ENCODE measurements at regions not wholly inside any gene's neighbourhood (a gene's known extent, or its start where the extent isn't known, plus 50 kb on each side); places are given as distances from the start of the nearest gene placed in this dataset.

DNA sequence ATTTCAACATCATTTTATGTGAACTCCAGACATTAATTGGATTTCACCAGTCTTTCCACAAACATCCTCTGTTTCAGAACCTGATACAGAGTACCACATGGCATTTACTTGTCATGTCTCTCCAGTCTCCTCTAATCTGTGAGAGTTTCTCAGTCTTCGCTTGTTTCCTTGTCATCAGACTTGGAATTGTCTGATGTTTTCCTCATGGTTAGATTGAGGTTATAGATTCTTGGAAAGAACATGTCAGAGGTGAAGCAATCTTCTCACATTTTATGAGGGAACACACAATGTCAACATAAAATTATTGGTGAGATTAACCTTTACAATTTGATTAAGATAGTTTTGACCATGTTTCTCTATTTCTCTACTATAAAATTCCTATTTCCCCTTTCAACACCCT is 74.9 kb upstream of the TMPRSS15 start:
- Histone ChIP-seq H3K36me3 (replicated peaks) (no peaks in the 10 kb centered on the region), H3K4me3 (ENCODE audit: low read depth, low read length) (no peak overlapping the region), H3K27me3 (replicated peaks) (no peaks in the 10 kb centered on the region), H3K27ac (no peak overlapping the region)
- TF ChIP-seq, protein P1, sequence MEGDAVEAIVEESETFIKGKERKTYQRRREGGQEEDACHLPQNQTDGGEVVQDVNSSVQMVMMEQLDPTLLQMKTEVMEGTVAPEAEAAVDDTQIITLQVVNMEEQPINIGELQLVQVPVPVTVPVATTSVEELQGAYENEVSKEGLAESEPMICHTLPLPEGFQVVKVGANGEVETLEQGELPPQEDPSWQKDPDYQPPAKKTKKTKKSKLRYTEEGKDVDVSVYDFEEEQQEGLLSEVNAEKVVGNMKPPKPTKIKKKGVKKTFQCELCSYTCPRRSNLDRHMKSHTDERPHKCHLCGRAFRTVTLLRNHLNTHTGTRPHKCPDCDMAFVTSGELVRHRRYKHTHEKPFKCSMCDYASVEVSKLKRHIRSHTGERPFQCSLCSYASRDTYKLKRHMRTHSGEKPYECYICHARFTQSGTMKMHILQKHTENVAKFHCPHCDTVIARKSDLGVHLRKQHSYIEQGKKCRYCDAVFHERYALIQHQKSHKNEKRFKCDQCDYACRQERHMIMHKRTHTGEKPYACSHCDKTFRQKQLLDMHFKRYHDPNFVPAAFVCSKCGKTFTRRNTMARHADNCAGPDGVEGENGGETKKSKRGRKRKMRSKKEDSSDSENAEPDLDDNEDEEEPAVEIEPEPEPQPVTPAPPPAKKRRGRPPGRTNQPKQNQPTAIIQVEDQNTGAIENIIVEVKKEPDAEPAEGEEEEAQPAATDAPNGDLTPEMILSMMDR (IDR thresholded peaks at IDR 0.05; ENCODE audit: low read depth, low read length, missing control alignments) = no peak
- DNase-seq = no peak
- in situ Hi-C loops (cut with HindIII; ENCODE audit: low pct_ligation_motif_present, low sequenced_read_pairs) = no loop called here

DNA sequence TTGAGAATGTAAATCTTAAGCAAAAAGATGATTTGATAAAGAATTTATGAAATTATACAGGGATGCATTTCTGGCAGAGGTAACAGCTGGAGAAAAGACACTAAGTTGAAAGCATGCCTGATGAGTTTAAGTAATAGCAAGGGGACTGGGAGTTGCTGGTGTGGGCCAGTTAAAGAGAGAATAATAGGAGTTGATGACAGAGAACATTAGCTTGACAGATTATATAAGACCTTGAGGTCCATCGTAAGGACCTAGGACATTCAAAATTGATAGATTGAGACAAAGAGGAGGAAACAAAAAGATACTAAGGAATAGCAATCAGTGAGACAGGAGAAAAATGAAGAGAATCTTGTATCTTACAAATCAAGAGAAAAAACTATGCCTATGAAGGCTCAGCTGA is 84.7 kb upstream of the TMPRSS15 start:
- Histone ChIP-seq H3K36me3 (replicated peaks) (no peaks in the 10 kb centered on the region), H3K4me3 (ENCODE audit: low read depth, low read length) (no peak overlapping the region), H3K27me3 (replicated peaks) (no peaks in the 10 kb centered on the region), H3K27ac (no peak overlapping the region)
- in situ Hi-C loops (cut with HindIII; ENCODE audit: low pct_ligation_motif_present, low sequenced_read_pairs) = no loop called here
- TF ChIP-seq, protein P1 (IDR thresholded peaks at IDR 0.05; ENCODE audit: low read depth, low read length, missing control alignments) = no peak
- no peak for DNase-seq

DNA sequence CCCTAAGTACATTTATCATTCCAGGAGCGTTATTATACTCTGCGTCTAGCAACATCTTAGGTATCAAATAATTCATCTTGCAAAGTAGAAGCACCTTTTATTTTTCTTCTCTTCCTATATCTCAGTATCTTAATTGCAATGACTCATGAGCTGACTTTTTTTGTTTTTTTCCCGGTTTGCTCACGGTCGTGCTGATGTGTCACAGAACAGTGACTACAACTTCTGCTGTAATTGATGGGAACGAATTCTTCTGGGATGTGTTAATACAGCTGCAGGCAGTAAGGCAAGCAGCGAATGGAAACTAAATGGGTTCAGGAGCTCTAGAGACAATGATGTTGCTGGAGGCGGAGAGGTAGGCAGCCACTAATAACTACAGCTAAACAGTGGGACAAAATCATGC is 89.8 kb upstream of the TMPRSS15 start:
- in situ Hi-C loops (cut with HindIII; ENCODE audit: low pct_ligation_motif_present, low sequenced_read_pairs) = no loop called here
- Histone ChIP-seq H3K36me3 (replicated peaks) (no peaks in the 10 kb centered on the region), H3K4me3 (ENCODE audit: low read depth, low read length) (no peak overlapping the region), H3K27ac (no peak overlapping the region), H3K27me3 (replicated peaks) (no peaks in the 10 kb centered on the region)
- DNase-seq = peak; percentile 38
- TF ChIP-seq, protein P1 (IDR thresholded peaks at IDR 0.05; ENCODE audit: low read depth, low read length, missing control alignments) = no peak

DNA sequence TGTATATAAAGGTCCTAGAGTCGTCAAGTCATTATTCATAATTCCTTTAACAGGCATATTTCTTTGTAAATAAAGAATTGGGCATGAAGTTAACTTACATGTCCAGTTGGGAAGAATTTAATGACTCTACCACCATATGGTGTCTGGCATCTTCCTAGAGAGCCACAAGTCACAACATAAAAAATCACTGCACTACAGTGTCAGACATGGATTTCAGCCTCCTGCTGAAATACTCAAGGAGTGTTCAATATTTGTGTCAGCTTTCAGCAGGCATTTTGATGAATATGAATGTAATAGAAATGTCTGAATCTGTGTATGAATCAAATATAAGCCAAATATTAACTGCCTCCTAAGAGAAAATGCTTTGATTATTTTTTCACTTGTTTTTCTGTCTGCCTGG is 91.9 kb upstream of the TMPRSS15 start:
- no peak for DNase-seq
- Histone ChIP-seq H3K4me3 (ENCODE audit: low read depth, low read length) (no peak overlapping the region), H3K27me3 (replicated peaks) (no peaks in the 10 kb centered on the region), H3K27ac (no peak overlapping the region), H3K36me3 (replicated peaks) (no peaks in the 10 kb centered on the region)
- TF ChIP-seq, protein P1 (IDR thresholded peaks at IDR 0.05; ENCODE audit: low read depth, low read length, missing control alignments) = no peak
- in situ Hi-C loops (cut with HindIII; ENCODE audit: low pct_ligation_motif_present, low sequenced_read_pairs) = no loop called here

DNA sequence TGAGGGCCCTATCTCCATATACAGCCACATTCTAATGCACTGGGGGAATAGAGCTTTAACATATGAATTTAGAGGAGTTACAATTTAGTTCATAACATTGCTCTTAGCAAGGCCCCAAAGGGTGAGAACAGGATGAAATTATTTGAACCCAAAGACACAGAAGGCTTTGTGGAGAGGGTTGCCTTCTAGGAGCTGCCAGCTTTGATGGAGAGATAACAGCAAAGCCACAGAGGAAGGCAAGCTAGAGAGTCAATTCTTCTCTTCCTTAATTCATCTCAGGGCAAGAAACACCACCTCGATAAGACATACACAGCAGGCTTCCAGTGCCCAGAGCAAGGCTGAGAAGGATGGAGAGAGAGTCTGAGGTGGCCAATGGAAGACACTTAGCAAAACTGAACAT is 94.8 kb upstream of the TMPRSS15 start:
- TF ChIP-seq, protein P1 (IDR thresholded peaks at IDR 0.05; ENCODE audit: low read depth, low read length, missing control alignments) = no peak
- no peak overlapping the region for H3K27ac ChIP-seq
- no peak overlapping the region for H3K4me3 ChIP-seq (ENCODE audit: low read depth, low read length)
- DNase-seq = no peak
- in situ Hi-C loops (cut with HindIII; ENCODE audit: low pct_ligation_motif_present, low sequenced_read_pairs) = no loop called here
- no peaks in the 10 kb centered on the region for H3K27me3 ChIP-seq (replicated peaks)
- no peaks in the 10 kb centered on the region for H3K36me3 ChIP-seq (replicated peaks)

DNA sequence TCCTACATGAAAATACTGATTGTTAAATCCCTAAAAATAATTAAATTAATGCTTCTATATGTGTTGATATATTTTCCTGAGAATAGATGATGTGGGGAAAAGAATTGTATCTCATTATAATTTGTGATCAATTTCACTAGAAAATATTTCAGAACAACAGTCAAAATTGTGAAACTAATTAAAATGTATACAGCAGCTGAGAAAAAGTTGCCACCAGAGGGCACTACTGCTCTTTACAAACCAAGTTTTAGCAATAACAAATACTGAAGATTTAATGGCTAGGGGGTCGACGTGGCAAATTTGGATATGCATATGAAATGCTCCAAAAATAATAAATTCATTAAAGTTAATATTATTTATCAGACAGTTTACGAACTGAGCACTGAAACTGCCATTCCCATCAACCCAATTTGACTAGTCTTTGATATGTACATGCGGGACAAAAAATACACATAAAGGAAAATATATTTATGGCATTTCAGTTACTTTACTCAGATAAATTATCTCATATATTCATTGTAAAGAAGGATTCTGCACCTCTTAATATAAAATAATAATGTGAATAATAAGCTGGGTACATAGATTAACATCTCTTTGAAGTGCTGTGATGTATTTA is 96.3 kb upstream of the TMPRSS15 start:
- TF ChIP-seq, protein P1 (IDR thresholded peaks at IDR 0.05; ENCODE audit: low read depth, low read length, missing control alignments) = peak; percentile 72
- Histone ChIP-seq H3K4me3 (ENCODE audit: low read depth, low read length) (no peak overlapping the region), H3K36me3 (replicated peaks) (no peaks in the 10 kb centered on the region), H3K27me3 (replicated peaks) (no peaks in the 10 kb centered on the region), H3K27ac (no peak overlapping the region)
- in situ Hi-C loops (cut with HindIII; ENCODE audit: low pct_ligation_motif_present, low sequenced_read_pairs) = no loop called here
- DNase-seq = peak; percentile 44
